ENCODE measurements at regions not wholly inside any gene's neighbourhood (a gene's known extent, or its start where the extent isn't known, plus 50 kb on each side); places are given as distances from the start of the nearest gene placed in this dataset.

GRCh38 chr13:80656512-80656904 is 315.6 kb upstream of the SPRY2 start:
- no peak overlapping the region for H3K27ac ChIP-seq
- intact Hi-C loops (cut with DNase I): no loop called here

DNA sequence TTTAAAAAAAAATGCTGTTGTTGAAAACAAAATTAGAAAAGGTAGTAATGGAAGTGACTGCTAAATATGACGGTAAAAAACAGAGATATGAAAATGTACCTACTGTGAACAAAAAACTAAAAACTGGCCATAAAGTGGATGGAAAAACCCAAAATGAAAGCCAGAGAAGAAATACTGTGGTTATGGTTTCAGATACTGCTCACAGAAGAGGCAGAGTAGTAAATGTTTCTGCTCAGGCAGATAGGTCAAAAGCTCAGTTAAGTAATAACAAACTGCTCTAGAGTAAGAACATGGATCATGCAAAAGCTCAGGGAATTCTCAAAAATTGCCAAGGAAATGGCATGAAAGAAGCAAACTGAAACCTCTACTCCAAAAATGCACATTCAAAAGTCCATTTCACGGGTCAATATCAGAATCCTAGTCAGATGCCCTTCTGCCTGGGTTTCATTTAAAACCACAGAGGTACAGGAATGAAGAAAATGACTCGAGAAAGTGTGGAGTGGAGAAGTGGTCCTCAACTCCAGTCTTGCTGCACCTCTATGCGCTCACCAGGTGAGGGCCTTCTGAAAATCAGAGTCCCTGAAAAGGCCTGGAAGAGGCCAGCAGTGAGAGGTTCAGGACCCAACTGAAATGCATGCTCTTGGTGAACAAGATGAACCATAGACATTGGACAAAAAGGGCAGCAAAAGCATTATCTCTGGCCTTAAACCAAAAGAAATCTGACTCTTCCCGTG is 315.0 kb upstream of the SPRY2 start:
- H3K36me3 ChIP-seq: no peaks in the 10 kb centered on the region
- no peak for DNase-seq
- intact Hi-C loops (cut with DNase I): no loop called here

More at GRCh38 chr13:80656512-80656904, 315.6 kb upstream of the SPRY2 start:
- TF ChIP-seq, protein P1, sequence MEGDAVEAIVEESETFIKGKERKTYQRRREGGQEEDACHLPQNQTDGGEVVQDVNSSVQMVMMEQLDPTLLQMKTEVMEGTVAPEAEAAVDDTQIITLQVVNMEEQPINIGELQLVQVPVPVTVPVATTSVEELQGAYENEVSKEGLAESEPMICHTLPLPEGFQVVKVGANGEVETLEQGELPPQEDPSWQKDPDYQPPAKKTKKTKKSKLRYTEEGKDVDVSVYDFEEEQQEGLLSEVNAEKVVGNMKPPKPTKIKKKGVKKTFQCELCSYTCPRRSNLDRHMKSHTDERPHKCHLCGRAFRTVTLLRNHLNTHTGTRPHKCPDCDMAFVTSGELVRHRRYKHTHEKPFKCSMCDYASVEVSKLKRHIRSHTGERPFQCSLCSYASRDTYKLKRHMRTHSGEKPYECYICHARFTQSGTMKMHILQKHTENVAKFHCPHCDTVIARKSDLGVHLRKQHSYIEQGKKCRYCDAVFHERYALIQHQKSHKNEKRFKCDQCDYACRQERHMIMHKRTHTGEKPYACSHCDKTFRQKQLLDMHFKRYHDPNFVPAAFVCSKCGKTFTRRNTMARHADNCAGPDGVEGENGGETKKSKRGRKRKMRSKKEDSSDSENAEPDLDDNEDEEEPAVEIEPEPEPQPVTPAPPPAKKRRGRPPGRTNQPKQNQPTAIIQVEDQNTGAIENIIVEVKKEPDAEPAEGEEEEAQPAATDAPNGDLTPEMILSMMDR (IDR thresholded peaks at IDR 0.05): no peak
- H3K36me3 ChIP-seq: no peaks in the 10 kb centered on the region
- H3K9ac ChIP-seq (ENCODE audit: low read depth in 2 of 2, low read length in 2 of 2): no peak overlapping the region
- H3K27me3 ChIP-seq: no peaks in the 10 kb centered on the region
- no peak overlapping the region for H3K4me3 ChIP-seq
- no peaks in the 10 kb centered on the region for H3K4me1 ChIP-seq
- no peak for DNase-seq
- no peaks in the 10 kb centered on the region for H3K9me3 ChIP-seq

DNA sequence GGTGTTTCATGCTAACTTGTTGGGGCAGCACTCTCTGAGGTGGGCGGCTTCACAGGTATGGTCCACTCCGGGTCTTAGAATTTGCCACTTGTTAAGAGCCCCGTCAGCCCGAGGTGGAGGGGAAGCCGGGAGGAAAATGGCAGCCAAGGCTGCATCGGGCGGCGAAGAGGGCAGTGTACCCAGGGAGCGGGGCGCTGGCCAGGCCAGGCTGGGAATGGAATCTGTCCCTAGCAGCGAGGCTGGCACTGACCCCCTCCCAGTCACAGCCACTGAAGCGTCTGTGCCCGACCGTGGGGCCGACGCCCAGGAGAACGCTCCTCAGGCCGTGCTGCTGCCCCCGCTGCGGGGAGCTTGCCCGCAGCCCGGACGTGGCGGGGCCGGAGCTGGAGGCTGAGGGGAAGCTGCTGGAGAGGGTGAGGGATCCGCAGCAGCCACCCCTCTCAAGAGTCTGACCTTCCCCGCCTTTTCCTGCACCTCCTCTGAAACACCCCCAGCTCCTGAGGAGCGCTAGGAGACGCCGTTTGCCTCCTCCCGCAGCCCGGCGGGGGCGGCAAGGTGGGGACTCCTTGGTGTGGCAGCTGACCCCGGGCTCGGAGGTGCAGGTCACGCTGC is 313.8 kb upstream of the SPRY2 start:
- H3K4me3 ChIP-seq: no peak overlapping the region
- no peaks in the 10 kb centered on the region for H3K9me3 ChIP-seq
- no peaks in the 10 kb centered on the region for H3K36me3 ChIP-seq
- no peak overlapping the region for H3K27ac ChIP-seq
- DNase-seq: no peak
- no peaks in the 10 kb centered on the region for H3K4me1 ChIP-seq
- H3K27me3 ChIP-seq: no peaks in the 10 kb centered on the region
- H3K9ac ChIP-seq (ENCODE audit: low read depth in 2 of 2, low read length in 2 of 2): no peak overlapping the region
- TF ChIP-seq, protein P1 (IDR thresholded peaks at IDR 0.05): no peak
- intact Hi-C loops (cut with DNase I): no loop called here

More for the DNA sequence above, 315.0 kb upstream of the SPRY2 start:
- Histone ChIP-seq H3K27me3 (no peaks in the 10 kb centered on the region), H3K27ac (no peak overlapping the region), H3K9ac (ENCODE audit: low read depth in 2 of 2, low read length in 2 of 2) (no peak overlapping the region), H3K9me3 (no peaks in the 10 kb centered on the region), H3K4me3 (no peak overlapping the region), H3K4me1 (no peaks in the 10 kb centered on the region)
- TF ChIP-seq, protein P1 (IDR thresholded peaks at IDR 0.05): no peak

DNA sequence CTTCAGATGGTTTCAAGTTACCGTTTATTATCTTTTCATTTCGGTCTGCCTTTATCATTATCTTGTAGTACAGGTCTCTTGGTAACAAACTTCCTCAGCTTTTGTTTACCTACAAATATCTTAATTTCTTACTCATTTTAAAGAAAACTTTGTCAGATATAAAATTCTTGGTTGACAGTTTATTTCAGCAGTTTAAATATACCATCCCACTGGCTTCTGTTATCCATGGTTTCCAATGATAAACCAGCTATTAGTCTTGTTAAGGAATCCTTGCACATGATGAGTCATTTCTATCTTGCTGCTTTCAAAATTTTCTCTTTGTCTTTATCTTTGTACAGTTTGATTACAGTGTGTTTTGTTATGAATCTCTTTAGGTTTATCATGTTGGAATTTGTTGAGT is 308.3 kb upstream of the SPRY2 start:
- H3K4me1 ChIP-seq: no peaks in the 10 kb centered on the region
- TF ChIP-seq, protein P1 (IDR thresholded peaks at IDR 0.05): no peak
- H3K27ac ChIP-seq: no peak overlapping the region
- no peak overlapping the region for H3K9ac ChIP-seq (ENCODE audit: low read depth in 2 of 2, low read length in 2 of 2)
- intact Hi-C loops (cut with DNase I): no loop called here
- no peaks in the 10 kb centered on the region for H3K36me3 ChIP-seq
- no peak for DNase-seq
- H3K9me3 ChIP-seq: no peaks in the 10 kb centered on the region
- H3K27me3 ChIP-seq: no peaks in the 10 kb centered on the region
- no peak overlapping the region for H3K4me3 ChIP-seq

- TF ChIP-seq, protein P1 (IDR thresholded peaks at IDR 0.05): no peak
- no peak overlapping the region for H3K27ac ChIP-seq
- no peaks in the 10 kb centered on the region for H3K9me3 ChIP-seq
- intact Hi-C loops (cut with DNase I): no loop called here
- DNase-seq: no peak
- no peaks in the 10 kb centered on the region for H3K27me3 ChIP-seq
- no peak overlapping the region for H3K4me3 ChIP-seq
- no peaks in the 10 kb centered on the region for H3K4me1 ChIP-seq
- H3K36me3 ChIP-seq: no peaks in the 10 kb centered on the region
- no peak overlapping the region for H3K9ac ChIP-seq (ENCODE audit: low read depth in 2 of 2, low read length in 2 of 2)
Measured at GRCh38 chr13:80642641-80643040, 301.7 kb upstream of the SPRY2 start.

Data from colonic mucosa (tissue), 4 donors.